Erythroblast (primary cell): ENCODE measurements at regions not wholly inside any gene's neighbourhood (a gene's known extent, or its start where the extent isn't known, plus 50 kb on each side); places are given as distances from the start of the nearest gene placed in this dataset.

Experiments
- GATA1 ChIP-seq: IDR thresholded peaks from 2 replicates; pipeline ENCODE4 v1.6.1; 2011; ENCODE audit warnings: low read depth, mild to moderate bottlenecking, control low read depth, low read length, moderate library complexity
- POLR2A ChIP-seq: IDR thresholded peaks from 2 replicates; pipeline ENCODE4 v1.6.1; 2011; ENCODE audit warnings: mild to moderate bottlenecking, low read length

DNA sequence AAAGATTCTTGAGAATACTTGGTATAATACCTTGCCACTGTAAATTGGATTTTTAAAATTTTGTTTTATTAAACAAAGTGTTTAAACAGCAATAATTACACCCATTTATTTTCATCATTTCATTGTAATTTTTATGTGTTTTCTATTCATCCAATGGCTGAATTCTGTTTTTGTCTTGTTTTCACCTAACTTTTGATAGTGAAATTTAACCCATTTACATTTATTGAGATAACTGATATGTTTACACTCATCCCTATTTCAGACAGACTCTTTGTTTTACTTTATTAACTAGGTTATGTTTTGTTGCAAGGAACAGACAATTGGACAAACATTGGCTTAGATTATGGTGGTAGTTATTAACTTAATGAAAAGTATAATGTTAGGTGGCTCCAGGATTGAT is 113.1 kb upstream of the REG3A start:
- TF ChIP-seq POLR2A (no peak), GATA1 (no peak)
